ENCODE measurements at regions not wholly inside any gene's neighbourhood (a gene's known extent, or its start where the extent isn't known, plus 50 kb on each side); places are given as distances from the start of the nearest gene placed in this dataset.

GRCh38 chr4:26106776-26107175, 192.8 kb downstream of the SMIM20 start:
- Mint-ChIP-seq H3K4me3 (no peak overlapping the region), H3K4me1 (no peaks in the 10 kb centered on the region), H3K27ac (no peak overlapping the region), H3K27me3 (ENCODE audit: low read depth in 2 of 2) (peaks cover 27 to 56% of the 10 kb centered on the region in 2 donors), H3K36me3 (no peaks in the 10 kb centered on the region), H3K9me3 (no peaks in the 10 kb centered on the region)
- no peak overlapping the region for H3K4me3 ChIP-seq (ENCODE audit: low read length)
- no peak for DNase-seq
- intact Hi-C loops (cut with micrococcal nuclease), result no loop called here
- H3K36me3 ChIP-seq (ENCODE audit: control insufficient read depth, insufficient read depth, low read length), result no peaks in the 10 kb centered on the region
- H3K27me3 ChIP-seq (ENCODE audit: control insufficient read depth, insufficient read depth, low read length), result no peaks in the 10 kb centered on the region
- no peak for ATAC-seq
- H3K9me3 ChIP-seq (ENCODE audit: control insufficient read depth, insufficient read depth, low read length), result no peaks in the 10 kb centered on the region
- no peaks in the 10 kb centered on the region for H3K4me1 ChIP-seq (ENCODE audit: control insufficient read depth, insufficient read depth, low read length)
- H3K27ac ChIP-seq (ENCODE audit: low read length), result no peak overlapping the region
- TF ChIP-seq CTCF (IDR thresholded peaks at IDR 0.05), result no peak

- Histone ChIP-seq H3K9me3 (ENCODE audit: control insufficient read depth, insufficient read depth, low read length) (peaks cover 6% of the 10 kb centered on the region), H3K27ac (ENCODE audit: low read length) (no peak overlapping the region), H3K4me1 (ENCODE audit: control insufficient read depth, insufficient read depth, low read length) (no peaks in the 10 kb centered on the region), H3K27me3 (ENCODE audit: control insufficient read depth, insufficient read depth, low read length) (no peaks in the 10 kb centered on the region), H3K36me3 (ENCODE audit: control insufficient read depth, insufficient read depth, low read length) (no peaks in the 10 kb centered on the region), H3K4me3 (ENCODE audit: low read length) (no peak overlapping the region)
- H3K27ac Mint-ChIP-seq, result no peak overlapping the region
- H3K27me3 Mint-ChIP-seq (ENCODE audit: low read depth in 2 of 2), result peaks cover 31 to 58% of the 10 kb centered on the region in 2 donors
- no peak for TF ChIP-seq CTCF (IDR thresholded peaks at IDR 0.05)
- WGBS (ENCODE audit: insufficient coverage), result 97% methylated on average over 2 of the region's 2 CpGs
- ATAC-seq, result no peak
- DNase-seq, result no peak
- H3K9me3 Mint-ChIP-seq, result no peaks in the 10 kb centered on the region
- intact Hi-C loops (cut with micrococcal nuclease), result no loop called here
- no peaks in the 10 kb centered on the region for H3K4me1 Mint-ChIP-seq
- no peak overlapping the region for H3K4me3 Mint-ChIP-seq
- H3K36me3 Mint-ChIP-seq, result peaks cover 3% of the 10 kb centered on the region
Observed at GRCh38 chr4:26108054-26108453, 194.0 kb downstream of the SMIM20 start.

GRCh38 chr4:26110493-26110892, 196.5 kb downstream of the SMIM20 start:
- intact Hi-C loops (cut with micrococcal nuclease), result no loop called here
- ATAC-seq, result no peak
- Mint-ChIP-seq H3K9me3 (peaks cover 3 to 4% of the 10 kb centered on the region in 2 donors), H3K36me3 (peaks cover 6% of the 10 kb centered on the region), H3K4me3 (no peak overlapping the region), H3K27ac (no peak overlapping the region), H3K27me3 (ENCODE audit: low read depth in 2 of 2) (peaks cover 29 to 54% of the 10 kb centered on the region in 2 donors), H3K4me1 (no peaks in the 10 kb centered on the region)
- Histone ChIP-seq H3K4me3 (ENCODE audit: low read length) (no peak overlapping the region), H3K27me3 (ENCODE audit: control insufficient read depth, insufficient read depth, low read length) (no peaks in the 10 kb centered on the region), H3K36me3 (ENCODE audit: control insufficient read depth, insufficient read depth, low read length) (no peaks in the 10 kb centered on the region), H3K4me1 (ENCODE audit: control insufficient read depth, insufficient read depth, low read length) (no peaks in the 10 kb centered on the region), H3K9me3 (ENCODE audit: control insufficient read depth, insufficient read depth, low read length) (peaks cover 13% of the 10 kb centered on the region), H3K27ac (ENCODE audit: low read length) (no peak overlapping the region)
- no peak for TF ChIP-seq CTCF (IDR thresholded peaks at IDR 0.05)
- WGBS (ENCODE audit: insufficient coverage), result 70% methylated on average over 5 of the region's 5 CpGs
- DNase-seq, result no peak

GRCh38 chr4:26113339-26113940, 199.4 kb downstream of the SMIM20 start:
- peaks cover 13% of the 10 kb centered on the region for H3K9me3 ChIP-seq (ENCODE audit: control insufficient read depth, insufficient read depth, low read length)
- no peaks in the 10 kb centered on the region for H3K4me1 ChIP-seq (ENCODE audit: control insufficient read depth, insufficient read depth, low read length)
- H3K36me3 Mint-ChIP-seq, result peaks cover 6% of the 10 kb centered on the region
- peaks cover 0 to 5% of the 10 kb centered on the region in 2 donors for H3K4me1 Mint-ChIP-seq
- 92% methylated on average over 4 of the region's 4 CpGs for WGBS (ENCODE audit: insufficient coverage)
- no peak overlapping the region for H3K4me3 ChIP-seq (ENCODE audit: low read length)
- no peaks in the 10 kb centered on the region for H3K36me3 ChIP-seq (ENCODE audit: control insufficient read depth, insufficient read depth, low read length)
- no peak overlapping the region for H3K27ac ChIP-seq (ENCODE audit: low read length)
- H3K27me3 ChIP-seq (ENCODE audit: control insufficient read depth, insufficient read depth, low read length), result no peaks in the 10 kb centered on the region
- no peak overlapping the region for H3K4me3 Mint-ChIP-seq
- peaks cover 25 to 37% of the 10 kb centered on the region in 2 donors for H3K27me3 Mint-ChIP-seq (ENCODE audit: low read depth in 2 of 2)
- no peak for TF ChIP-seq CTCF (IDR thresholded peaks at IDR 0.05)
- H3K27ac Mint-ChIP-seq, result no peak overlapping the region
- intact Hi-C loops (cut with micrococcal nuclease), result no loop called here
- no peak for ATAC-seq
- peaks cover 3 to 4% of the 10 kb centered on the region in 2 donors for H3K9me3 Mint-ChIP-seq
- DNase-seq, result no peak

Data from natural killer cell (primary cell).